22Rv1 (cell line): ENCODE measurements at regions not wholly inside any gene's neighbourhood (a gene's known extent, or its start where the extent isn't known, plus 50 kb on each side); places are given as distances from the start of the nearest gene placed in this dataset.

Experiments used
- CTCF ChIP-seq: fragments of 450-650 bp; IDR thresholded peaks from 2 replicates; pipeline ENCODE4 v1.5.1; 2017; ENCODE audit warnings: mild to moderate bottlenecking
- ZFX ChIP-seq: fragments of 450-650 bp; IDR thresholded peaks from 2 replicates; pipeline ENCODE4 v1.6.1; 2017; ENCODE audit warnings: antibody characterized with exemption, borderline replicate concordance

DNA sequence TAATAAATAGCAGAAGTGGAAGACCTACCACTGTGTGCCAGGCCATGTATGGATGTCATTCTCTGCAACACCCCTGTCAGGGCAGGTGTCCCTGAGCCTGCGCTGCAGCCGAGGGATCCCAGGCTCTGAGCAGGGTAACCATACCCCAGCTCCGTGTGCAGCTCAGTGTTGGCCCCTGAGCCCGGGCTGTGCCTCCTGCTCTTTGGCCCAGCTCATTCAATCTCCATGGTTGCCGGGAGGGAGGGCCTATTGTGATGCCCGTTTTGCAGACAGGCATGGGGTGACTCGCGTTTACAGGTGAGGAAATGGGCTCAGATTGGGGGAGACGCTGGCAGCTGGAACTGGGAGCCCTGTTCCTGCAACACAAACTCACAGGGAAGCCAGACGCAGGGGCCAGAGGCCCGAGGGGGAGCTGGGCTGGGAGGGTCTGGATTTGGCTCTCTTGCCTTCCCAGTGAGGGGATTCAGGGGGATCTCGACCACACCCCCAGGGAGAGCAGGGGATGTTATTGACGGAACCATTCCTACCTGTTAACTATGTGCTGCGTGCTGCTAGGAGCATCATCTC lies 190.5 kb downstream of the IRF8 start:
- TF ChIP-seq CTCF (no peak), ZFX (no peak)
